Activated T-cell treated with anti-CD3 and anti-CD28 coated beads, Interleukin-2, amount 50 U/mL, for 1 hour (primary cell): ENCODE measurements at regions not wholly inside any gene's neighbourhood (a gene's known extent, or its start where the extent isn't known, plus 50 kb on each side); places are given as distances from the start of the nearest gene placed in this dataset.
"Not testable (repeated sequence)": the region's sequence is repeated elsewhere in the genome, so short reads cannot be mapped to it uniquely, and the experiment has no call there.

Experiments used
- DNase-seq: peaks from one replicate; pipeline ENCODE4 v3.0.0-alpha.2; 2020

- DNase-seq: no peak
Measured at GRCh38 chr4:114088481-114088880, 109.0 kb upstream of the ARSJ start.

GRCh38 chr4:114091546-114091945 lies 112.1 kb upstream of the ARSJ start:
- no peak for DNase-seq

GRCh38 chr4:114093221-114093715 lies 113.8 kb upstream of the ARSJ start:
- no peak for DNase-seq

- DNase-seq: no peak
Measured at GRCh38 chr4:114100288-114101031, 121.0 kb upstream of the ARSJ start.

GRCh38 chr4:114103908-114104307 lies 124.5 kb upstream of the ARSJ start:
- no peak for DNase-seq

GRCh38 chr4:114108869-114109268 lies 129.4 kb upstream of the ARSJ start:
- DNase-seq: no peak

GRCh38 chr4:114109776-114110175 lies 130.3 kb upstream of the ARSJ start:
- DNase-seq: no peak

- no peak for DNase-seq
Measured at GRCh38 chr4:114115526-114115925, 136.1 kb upstream of the ARSJ start.

GRCh38 chr4:114116861-114117260 lies 137.4 kb upstream of the ARSJ start:
- no peak for DNase-seq

GRCh38 chr4:114121221-114121620 lies 141.8 kb upstream of the ARSJ start:
- DNase-seq: no peak

- DNase-seq: no peak
Measured at GRCh38 chr4:114132199-114132598, 152.8 kb upstream of the ARSJ start.

GRCh38 chr4:114132830-114133229 lies 153.4 kb upstream of the ARSJ start:
- DNase-seq: no peak

- no peak for DNase-seq
Measured at GRCh38 chr4:114136069-114136468, 156.6 kb upstream of the ARSJ start.

- no peak for DNase-seq
Measured at GRCh38 chr4:114137984-114138383, 158.5 kb upstream of the ARSJ start.

- no peak for DNase-seq
Measured at GRCh38 chr4:114146947-114147618, 167.6 kb upstream of the ARSJ start.

- not testable (repeated sequence) for DNase-seq
Measured at GRCh38 chr4:114147619-114148208, 168.3 kb upstream of the ARSJ start.

GRCh38 chr4:114148372-114149070 lies 169.1 kb upstream of the ARSJ start:
- DNase-seq: not testable (repeated sequence)

GRCh38 chr4:114156371-114156770 lies 176.9 kb upstream of the ARSJ start:
- no peak for DNase-seq

- DNase-seq: no peak
Measured at GRCh38 chr4:114161809-114162208, 182.4 kb upstream of the ARSJ start.

GRCh38 chr4:114163051-114163450 lies 183.6 kb upstream of the ARSJ start:
- DNase-seq: no peak

GRCh38 chr4:114173968-114174367 lies 194.5 kb upstream of the ARSJ start:
- no peak for DNase-seq

GRCh38 chr4:114177628-114178027 lies 198.2 kb upstream of the ARSJ start:
- DNase-seq: no peak

- no peak for DNase-seq
Measured at GRCh38 chr4:114178392-114178791, 198.9 kb upstream of the ARSJ start.
